ENCODE measurements at regions not wholly inside any gene's neighbourhood (a gene's known extent, or its start where the extent isn't known, plus 50 kb on each side); places are given as distances from the start of the nearest gene placed in this dataset.

DNA sequence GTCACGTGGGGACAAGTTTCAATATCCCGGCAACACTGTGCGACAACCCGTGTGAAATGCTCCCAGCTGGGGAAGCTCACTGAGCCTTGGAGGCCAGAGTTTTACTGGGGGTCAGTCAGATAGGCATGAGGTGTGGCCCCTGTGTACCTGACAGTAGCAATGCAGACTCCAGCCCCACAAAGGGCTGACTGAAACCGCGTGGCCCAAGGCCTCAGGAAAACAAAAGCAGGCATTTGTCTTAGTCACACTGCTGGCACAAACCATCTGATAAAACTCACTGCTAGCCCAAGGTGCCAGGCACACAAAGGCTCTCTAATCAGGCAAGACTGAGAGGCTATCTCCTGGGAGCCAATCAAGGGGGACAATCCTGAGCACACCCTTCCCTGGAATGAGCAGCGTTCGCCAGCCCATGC, 786.6 kb upstream of the RAB6C start (continued):
- TF ChIP-seq, protein P1, sequence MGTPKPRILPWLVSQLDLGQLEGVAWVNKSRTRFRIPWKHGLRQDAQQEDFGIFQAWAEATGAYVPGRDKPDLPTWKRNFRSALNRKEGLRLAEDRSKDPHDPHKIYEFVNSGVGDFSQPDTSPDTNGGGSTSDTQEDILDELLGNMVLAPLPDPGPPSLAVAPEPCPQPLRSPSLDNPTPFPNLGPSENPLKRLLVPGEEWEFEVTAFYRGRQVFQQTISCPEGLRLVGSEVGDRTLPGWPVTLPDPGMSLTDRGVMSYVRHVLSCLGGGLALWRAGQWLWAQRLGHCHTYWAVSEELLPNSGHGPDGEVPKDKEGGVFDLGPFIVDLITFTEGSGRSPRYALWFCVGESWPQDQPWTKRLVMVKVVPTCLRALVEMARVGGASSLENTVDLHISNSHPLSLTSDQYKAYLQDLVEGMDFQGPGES (IDR thresholded peaks at IDR 0.05; ENCODE audit: low read depth, low read length) = no peak
- TF ChIP-seq, protein P2, sequence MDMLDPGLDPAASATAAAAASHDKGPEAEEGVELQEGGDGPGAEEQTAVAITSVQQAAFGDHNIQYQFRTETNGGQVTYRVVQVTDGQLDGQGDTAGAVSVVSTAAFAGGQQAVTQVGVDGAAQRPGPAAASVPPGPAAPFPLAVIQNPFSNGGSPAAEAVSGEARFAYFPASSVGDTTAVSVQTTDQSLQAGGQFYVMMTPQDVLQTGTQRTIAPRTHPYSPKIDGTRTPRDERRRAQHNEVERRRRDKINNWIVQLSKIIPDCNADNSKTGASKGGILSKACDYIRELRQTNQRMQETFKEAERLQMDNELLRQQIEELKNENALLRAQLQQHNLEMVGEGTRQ (IDR thresholded peaks at IDR 0.05; ENCODE audit: borderline replicate concordance, low read depth, low read length) = no peak
- TF ChIP-seq RCOR1 (IDR thresholded peaks at IDR 0.05; ENCODE audit: low read length) (no peak), POLR2AphosphoS5 (IDR thresholded peaks at IDR 0.05; ENCODE audit: low read depth, low read length) (no peak), EP300 (IDR thresholded peaks at IDR 0.05; ENCODE audit: borderline replicate concordance in 1 of 2, low read depth in 1 of 2, low read length in 1 of 2) (no peak), YY1 (IDR thresholded peaks at IDR 0.05; ENCODE audit: low read depth) (no peak), RFX5 (IDR thresholded peaks at IDR 0.05; ENCODE audit: low read length) (no peak)
- TF ChIP-seq, protein P3, sequence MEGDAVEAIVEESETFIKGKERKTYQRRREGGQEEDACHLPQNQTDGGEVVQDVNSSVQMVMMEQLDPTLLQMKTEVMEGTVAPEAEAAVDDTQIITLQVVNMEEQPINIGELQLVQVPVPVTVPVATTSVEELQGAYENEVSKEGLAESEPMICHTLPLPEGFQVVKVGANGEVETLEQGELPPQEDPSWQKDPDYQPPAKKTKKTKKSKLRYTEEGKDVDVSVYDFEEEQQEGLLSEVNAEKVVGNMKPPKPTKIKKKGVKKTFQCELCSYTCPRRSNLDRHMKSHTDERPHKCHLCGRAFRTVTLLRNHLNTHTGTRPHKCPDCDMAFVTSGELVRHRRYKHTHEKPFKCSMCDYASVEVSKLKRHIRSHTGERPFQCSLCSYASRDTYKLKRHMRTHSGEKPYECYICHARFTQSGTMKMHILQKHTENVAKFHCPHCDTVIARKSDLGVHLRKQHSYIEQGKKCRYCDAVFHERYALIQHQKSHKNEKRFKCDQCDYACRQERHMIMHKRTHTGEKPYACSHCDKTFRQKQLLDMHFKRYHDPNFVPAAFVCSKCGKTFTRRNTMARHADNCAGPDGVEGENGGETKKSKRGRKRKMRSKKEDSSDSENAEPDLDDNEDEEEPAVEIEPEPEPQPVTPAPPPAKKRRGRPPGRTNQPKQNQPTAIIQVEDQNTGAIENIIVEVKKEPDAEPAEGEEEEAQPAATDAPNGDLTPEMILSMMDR (IDR thresholded peaks at IDR 0.05) = no peak

DNA sequence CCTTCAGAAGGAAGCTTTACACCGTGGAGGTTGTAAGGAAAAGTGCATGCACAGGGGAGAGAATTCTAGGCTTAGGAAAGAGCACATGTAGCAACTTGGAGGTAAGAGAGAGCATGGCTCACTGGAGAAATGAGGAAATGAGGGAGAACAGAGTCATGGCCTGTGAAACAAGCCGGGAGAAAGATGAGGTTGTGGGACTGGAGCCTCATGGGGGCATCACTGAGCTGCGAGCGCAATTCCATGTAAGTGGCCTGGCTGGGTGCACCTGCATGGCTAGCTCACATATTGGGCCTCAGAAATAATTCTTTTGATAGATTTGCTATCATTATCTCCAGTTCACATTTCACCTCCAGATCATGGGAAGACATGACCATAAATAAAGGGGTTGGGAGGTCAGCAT, 785.5 kb upstream of the RAB6C start:
- Histone ChIP-seq H3K27ac (ENCODE audit: low read depth in 2 of 2, low read length in 1 of 2) (no peak overlapping the region), H2AFZ (ENCODE audit: low read depth) (no peak overlapping the region), H3K79me2 (ENCODE audit: insufficient read depth) (no peaks in the 10 kb centered on the region), H3K9me3 (no peaks in the 10 kb centered on the region), H3K9me2 (no peaks in the 10 kb centered on the region), H3K4me1 (ENCODE audit: control insufficient read depth in 1 of 2, insufficient read depth in 2 of 2, low read depth in 1 of 2, low read length in 1 of 2) (no peaks in the 10 kb centered on the region; a peak in 1 of 4 replicates), H3K4me3 (ENCODE audit: low read depth in 2 of 2, low read length in 1 of 2) (no peak overlapping the region), H3K36me3 (replicated peaks in 1 of 2; ENCODE audit: control insufficient read depth in 1 of 2, insufficient read depth in 2 of 2, low read length in 1 of 2) (no peaks in the 10 kb centered on the region), H4K20me1 (ENCODE audit: insufficient read depth) (no peaks in the 10 kb centered on the region), H3K27me3 (ENCODE audit: insufficient read depth) (no peaks in the 10 kb centered on the region), H3K9ac (no peak overlapping the region), H3F3A (replicated peaks; ENCODE audit: insufficient read depth) (no peaks in the 10 kb centered on the region), H3K4me2 (no peak overlapping the region)
- 33% methylated on average over 4 of the region's 4 CpGs for WGBS (ENCODE audit: low lambda C conversion rate)
- CTCF ChIA-PET = interaction anchor here (1.0 to 1.3 kb wide), 3 partner anchors 13 to 729 kb away, joined by 3 to 4 read pairs (median 3); no protein-coding TSS in a partner anchor
- TF ChIP-seq RAD21 (IDR thresholded peaks at IDR 0.05; ENCODE audit: low read length) = peak; percentile 23; the same call in 1 of the 2 replicates
- TF ChIP-seq, protein P2 (IDR thresholded peaks at IDR 0.05; ENCODE audit: borderline replicate concordance, low read depth, low read length) = no peak
- TF ChIP-seq TCF12 (IDR thresholded peaks at IDR 0.05) = no peak
- TF ChIP-seq CHD2 (IDR thresholded peaks at IDR 0.05; ENCODE audit: low read length, partially characterized antibody) = no peak
- POLR2A ChIA-PET = no interaction called here
- DNase-seq = no peak

All from SK-N-SH (cell line).